Mucosa of gallbladder (tissue), 1 donor: ENCODE measurements at regions not wholly inside any gene's neighbourhood (a gene's known extent, or its start where the extent isn't known, plus 50 kb on each side); places are given as distances from the start of the nearest gene placed in this dataset.
"Not testable (repeated sequence)": the region's sequence is repeated elsewhere in the genome, so short reads cannot be mapped to it uniquely, and the experiment has no call there.

Experiments
- DNase-seq: peaks from one replicate; pipeline ENCODE4 v3.0.0-alpha.2; 2020; ENCODE audit warnings: low spot score
- donor health status: DM: no; HTN: no; CAD: no.

- DNase-seq: not testable (repeated sequence)
Observed at GRCh38 chr2:35568574-35568973, 787.0 kb upstream of the CRIM1 start.

DNA sequence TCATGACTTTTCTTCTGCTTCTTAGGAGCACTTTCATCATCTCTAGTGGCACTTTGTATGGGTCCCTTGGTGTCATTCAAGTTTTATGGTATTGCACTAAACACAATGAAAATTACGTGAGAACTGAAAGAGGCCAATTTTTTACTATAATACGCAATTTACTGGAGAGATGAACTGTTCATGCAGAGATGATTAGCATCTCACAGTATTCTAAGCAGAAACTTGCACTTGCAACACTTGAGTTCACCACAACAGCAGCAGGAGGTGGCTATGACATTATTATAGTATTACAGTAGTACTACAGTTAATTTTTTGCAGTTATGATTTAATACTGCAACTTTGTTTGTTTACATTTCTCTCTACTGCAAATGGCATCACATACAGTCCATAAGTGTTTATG, 793.1 kb upstream of the CRIM1 start:
- no peak for DNase-seq

DNA sequence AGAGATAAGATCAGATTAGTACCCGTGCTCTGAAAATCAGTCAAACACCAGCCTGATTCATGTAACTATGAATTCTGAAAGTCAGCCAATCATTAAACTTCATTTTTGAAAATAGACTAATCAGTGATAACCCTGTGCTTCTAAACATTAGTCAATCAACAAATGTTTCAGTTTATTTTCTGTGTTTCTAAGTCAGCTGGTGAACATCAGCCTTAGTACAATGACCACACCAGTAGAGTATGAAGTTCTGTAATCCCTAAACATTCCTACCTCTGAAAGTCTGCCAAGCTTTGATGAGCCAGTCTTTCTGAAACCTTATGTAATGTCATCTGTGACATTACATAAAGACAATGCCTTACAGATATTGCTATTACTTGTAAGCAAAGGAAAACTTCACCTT, 807.4 kb upstream of the CRIM1 start:
- no peak for DNase-seq

DNA sequence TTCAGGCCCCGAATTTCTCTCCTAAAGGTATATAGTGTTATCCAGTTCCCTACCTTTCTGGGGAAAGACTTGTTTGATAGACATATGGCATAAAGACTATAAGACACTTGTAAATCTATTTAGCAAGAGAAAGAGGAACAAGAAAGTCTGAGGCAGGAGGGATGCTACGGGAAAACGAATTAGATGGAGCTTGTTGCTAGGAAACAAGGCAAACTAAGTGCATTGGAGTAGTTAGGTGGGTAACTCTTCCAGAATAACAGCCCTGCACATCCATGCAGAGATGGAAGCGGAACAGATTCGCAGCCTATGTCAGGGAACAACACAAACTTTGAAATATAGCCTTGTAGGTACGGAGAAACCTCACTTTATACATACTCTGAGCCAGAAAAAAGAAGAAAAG, 810.3 kb upstream of the CRIM1 start:
- no peak for DNase-seq

GRCh38 chr2:35538796-35539195, 816.8 kb upstream of the CRIM1 start:
- DNase-seq: no peak

DNA sequence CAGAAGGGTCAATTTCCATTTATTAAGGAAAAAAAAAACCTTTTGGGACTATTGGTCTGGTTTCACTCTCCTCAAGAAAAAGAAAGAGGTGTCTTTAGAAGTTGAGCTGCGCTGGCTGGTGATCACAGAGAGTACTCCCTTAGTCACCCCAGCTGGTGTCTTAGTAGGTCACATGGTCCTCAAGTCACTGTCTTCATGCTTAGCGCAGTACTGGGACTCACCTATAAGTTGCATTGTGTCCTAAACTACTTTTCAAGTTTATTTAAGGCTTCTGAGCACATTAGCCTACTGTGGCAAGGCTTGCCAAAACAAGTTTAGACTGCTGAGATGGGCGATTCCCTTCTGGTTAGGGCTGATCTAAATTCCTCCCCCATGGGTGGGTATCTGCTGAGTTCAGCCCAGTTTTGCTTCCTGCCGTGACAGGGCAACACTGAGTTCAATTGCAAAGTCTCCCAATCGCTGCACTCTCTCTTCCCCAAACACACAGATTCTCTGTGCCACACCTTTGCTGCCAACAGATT, 824.9 kb upstream of the CRIM1 start:
- no peak for DNase-seq

DNA sequence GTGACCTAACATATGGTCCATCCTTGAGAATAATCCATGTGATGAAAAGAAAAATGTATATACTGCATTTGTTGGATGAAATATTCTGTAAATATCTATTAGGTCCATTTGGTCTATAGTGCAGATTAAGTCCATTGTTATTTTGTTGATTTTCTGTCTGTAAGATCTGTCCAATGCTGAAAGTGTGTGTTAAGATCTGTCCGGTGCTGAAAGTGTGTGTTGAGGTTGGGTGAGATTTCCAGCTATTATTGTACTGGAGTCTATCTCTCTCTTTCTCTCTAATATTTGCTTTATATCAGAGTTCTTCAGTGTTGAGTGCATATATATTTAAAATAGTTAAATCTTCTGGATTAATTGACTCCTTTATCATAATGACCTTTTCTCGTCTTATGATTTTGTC, 828.8 kb upstream of the CRIM1 start:
- DNase-seq: no peak

DNA sequence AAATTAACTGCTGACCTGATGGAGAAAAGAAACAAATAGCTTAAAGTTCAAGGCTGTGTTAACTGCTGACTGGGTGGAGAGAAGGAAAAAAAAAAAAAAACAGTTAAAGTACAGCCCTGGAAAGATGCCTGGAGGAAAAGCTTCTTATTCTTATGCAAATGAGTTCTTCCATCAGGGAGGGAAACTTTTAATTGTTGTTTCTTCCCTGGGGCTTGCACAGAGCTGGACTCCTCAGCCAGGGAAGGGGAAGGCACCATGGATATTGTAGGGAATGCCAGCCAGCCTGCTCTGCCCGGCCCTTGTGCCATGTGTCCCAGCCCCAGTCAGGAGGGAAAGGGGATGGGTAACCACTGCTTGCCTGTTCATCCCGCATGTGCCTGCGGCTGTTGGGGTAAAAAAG, 833.1 kb upstream of the CRIM1 start:
- DNase-seq: no peak

DNA sequence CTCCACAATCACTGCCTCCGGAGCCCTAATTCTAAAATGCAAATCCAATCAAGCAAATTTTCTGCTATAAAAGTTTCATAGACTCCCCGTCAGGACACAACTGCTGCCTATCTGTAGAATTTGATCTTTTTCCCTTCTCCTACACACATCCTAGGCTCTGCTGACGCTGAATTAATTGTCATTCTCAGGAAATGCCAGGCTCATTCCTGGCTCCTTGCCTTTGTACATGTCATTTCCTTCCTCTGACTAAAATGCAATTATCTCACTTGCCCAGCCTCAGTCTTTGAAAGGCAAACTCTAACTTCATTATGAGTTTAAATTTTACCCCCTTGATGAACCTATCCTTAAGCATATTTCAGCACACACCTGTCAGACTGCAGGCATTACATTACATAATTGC, 844.9 kb upstream of the CRIM1 start:
- no peak for DNase-seq

GRCh38 chr2:35508601-35509000, 847.0 kb upstream of the CRIM1 start:
- DNase-seq: no peak

- no peak for DNase-seq
Observed at GRCh38 chr2:35504419-35504818, 851.2 kb upstream of the CRIM1 start.

DNA sequence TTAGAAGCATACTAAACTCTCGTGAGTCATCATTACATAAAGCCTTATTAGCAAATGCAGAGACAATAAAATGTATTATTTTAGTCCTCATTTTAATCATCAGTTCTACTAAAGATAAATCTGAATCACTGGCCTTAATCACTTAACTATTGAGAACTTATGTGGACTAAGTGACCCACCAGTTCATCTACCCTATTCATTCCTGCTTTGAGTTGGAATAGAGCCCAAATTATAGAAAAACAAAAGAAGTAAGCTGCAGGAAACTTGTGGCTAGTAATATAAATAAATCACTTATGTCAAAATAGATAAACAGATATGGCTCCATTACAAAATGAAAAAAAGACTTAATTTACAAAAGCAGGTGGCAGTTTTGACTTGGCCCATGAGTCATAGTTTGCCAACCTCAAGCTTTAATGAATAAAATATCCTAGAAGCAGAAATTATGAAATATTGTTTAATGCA, 851.8 kb upstream of the CRIM1 start:
- no peak for DNase-seq

DNA sequence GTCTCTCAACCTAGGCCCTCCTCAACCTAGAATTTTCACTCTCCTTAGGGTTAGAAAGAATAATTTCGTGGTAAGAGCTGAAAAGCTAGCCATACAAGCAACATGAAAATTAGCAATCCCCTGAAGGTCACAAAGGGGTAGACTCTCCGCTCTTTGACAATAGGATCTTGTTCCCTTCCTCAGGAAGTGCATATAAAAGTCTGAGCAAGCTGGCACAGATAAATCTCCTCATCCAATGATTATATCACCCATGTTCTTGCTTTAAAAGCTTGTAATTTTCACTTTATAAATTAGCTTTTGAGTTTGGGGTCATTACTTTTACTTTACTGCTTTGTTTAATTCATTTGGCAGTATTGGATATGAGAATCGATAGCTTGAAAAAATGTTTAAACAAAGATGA, 852.3 kb upstream of the CRIM1 start:
- DNase-seq: no peak

- no peak for DNase-seq
Observed at GRCh38 chr2:35501076-35501475, 854.5 kb upstream of the CRIM1 start.

GRCh38 chr2:35496022-35496421, 859.6 kb upstream of the CRIM1 start:
- no peak for DNase-seq

DNA sequence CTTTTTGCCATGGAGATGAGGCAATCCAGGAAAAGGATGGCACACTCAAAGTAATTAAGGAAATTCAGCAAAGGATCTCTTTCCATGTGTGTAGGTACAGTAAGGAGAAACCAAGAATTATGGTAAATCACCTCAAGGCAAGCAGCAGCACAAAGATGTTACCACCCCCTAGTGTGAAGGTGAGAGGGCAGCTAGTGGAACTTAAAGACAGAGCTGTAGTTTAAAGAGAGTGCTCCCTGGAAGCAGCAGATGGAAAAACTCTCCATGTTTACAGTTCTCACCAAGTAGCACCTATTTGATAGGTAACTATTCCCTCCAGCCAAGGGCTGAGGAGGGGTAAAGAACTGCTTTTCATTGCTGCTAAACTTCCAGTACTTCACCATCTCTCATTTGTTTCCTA, 860.4 kb upstream of the CRIM1 start:
- no peak for DNase-seq

GRCh38 chr2:35478121-35478520, 877.5 kb upstream of the CRIM1 start:
- DNase-seq: not testable (repeated sequence)

- DNase-seq: no peak
Observed at GRCh38 chr2:35468245-35468644, 887.3 kb upstream of the CRIM1 start.

DNA sequence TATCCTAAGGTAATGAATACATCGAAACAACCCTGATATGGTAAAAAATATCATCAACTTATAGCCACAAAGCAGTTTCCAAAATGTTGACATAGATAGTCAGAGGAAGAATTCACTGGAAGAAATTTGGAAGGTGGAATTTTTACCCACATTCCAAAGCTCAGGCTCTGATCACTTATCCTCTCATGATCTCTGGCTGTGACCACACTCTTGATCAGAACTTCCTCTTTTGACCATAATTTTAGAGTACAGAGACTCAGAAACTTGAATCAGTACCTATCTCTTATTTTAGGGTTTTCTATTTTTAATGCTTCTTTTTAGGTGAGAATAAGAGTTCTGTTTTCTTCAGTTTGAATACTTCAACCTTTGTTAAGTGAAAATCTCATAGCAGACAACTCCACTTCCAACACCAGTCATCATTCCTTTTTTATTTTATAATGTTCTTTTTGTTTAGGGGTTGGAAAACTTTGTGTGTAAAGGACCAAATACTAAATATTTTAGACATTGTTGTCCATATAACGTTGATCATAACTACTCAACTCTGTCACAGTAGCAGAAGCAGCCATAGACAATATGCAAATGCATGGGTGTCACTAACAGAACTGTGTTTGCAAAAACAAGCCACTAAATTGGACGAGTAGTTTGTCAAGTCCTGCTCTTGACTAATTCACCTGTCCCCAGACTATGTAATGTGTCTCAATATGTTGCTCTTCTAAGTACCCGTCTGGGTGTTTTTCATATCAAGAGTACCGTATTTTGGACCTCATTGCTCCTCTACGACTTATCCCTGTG, 891.6 kb upstream of the CRIM1 start:
- DNase-seq: no peak

DNA sequence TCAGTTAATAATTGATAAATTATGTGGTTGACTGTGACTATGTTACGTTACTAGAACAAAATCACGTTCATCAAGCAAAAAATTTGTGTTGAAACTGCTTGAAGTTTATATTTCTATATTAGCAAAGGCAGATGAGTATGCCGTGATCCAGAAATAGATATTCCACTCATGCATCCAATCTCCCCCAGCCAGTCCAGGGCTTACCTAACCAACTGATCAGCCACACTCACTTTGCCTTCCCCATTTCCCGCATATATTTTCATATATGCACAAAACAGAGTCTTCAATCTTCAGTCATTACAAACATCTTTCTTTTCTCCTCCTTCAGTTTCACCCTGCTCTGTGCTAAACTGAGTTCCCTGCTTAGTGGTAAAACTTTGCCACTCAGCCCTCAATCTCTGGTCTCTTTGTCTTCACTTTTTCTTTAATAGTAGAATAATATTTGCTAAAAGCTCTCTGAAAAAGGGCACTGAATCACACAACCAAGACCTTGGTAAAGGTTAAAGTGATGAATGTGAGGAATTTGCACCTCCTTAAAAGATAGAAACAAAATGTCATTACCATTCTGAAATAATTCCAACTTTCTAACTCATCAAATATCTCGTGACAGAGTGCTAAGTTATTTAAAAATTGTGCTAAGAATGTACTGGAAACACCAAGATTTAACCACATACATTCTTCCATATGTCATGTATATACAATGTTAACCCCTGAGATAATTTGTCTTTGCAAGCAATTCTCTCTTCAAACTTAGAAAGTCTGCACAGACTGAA, 893.2 kb upstream of the CRIM1 start:
- no peak for DNase-seq

- DNase-seq: no peak
Observed at GRCh38 chr2:35461406-35461805, 894.2 kb upstream of the CRIM1 start.

DNA sequence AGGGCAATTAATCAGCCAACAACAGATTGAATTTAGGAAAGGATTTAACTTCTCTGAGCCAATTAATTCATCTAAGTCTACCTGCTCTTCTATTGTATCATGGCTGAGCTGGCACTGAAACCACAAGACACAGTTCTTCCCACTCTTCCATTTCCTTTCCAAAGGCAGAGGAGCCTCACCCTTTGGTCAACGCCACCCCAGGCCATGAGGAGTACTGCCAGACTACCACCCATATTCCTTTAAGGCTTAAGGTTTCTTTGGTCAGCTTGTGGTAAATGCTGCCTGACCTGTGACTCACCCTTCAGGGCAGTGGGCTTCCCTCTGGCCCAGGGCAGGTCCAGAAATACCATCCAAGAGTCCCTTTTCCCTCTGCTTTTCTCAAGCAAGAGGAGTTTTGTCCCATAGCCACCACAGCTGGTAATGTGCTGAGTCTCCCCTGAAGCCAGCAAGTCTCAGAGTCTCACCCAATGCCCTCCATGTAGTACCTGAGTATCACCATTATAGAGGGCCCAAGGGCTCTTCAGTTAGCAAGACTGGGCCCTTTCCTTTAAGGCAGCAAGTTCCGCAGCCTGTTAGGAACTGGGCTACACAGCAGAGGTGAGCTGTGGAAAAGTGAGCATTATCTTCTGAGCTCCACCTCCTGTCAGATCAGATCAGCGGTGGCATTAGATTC, 900.5 kb upstream of the CRIM1 start:
- no peak for DNase-seq

DNA sequence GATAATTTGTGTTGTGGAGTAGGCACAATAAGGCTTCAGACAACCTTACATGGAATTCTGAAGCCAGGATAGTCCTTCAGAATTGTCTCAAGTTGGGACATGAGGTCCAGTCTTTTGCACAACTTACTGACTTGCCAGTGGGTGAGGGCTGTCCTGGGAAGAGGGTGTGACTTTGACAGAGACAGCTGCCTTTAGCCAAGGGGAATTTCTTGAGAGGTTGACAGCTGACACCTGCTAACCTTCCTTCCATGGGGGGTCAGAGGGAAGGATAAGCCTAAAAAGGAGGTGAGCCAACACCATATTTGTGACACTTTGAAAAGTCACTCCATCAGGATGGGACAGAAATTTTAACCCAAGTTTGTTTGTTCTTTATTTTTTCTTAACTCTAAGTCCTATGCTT, 907.8 kb upstream of the CRIM1 start:
- DNase-seq: no peak
